K562 (cell line): ENCODE measurements at regions not wholly inside any gene's neighbourhood (a gene's known extent, or its start where the extent isn't known, plus 50 kb on each side); places are given as distances from the start of the nearest gene placed in this dataset.

Source experiments
- DDX20 ChIP-seq: fragments of 450-650 bp; IDR thresholded peaks from 2 replicates; pipeline ENCODE4 v1.6.1; 2016; ENCODE audit warnings: missing genetic modification characterization, low read depth, mild to moderate bottlenecking, missing compliant biosample characterization, moderate library complexity
- ELK1 ChIP-seq: sonication (generic); formaldehyde crosslinking; IDR thresholded peaks from 2 replicates; pipeline ENCODE4 v1.8.1; 2022; ENCODE audit warnings: missing genetic modification reagents
- FOSL1 ChIP-seq: fragments of 200-800 bp; sonication (Bioruptor generic); conservative IDR thresholded peaks from 2 replicates; pipeline ENCODE4 v1.6.1; 2016; ENCODE audit warnings: missing genetic modification characterization, missing compliant biosample characterization
- HES1 ChIP-seq: fragments of 450-650 bp; IDR thresholded peaks from 2 replicates; pipeline ENCODE4 v1.6.1; 2016; ENCODE audit warnings: low read depth, mild to moderate bottlenecking, moderate library complexity
- MITF ChIP-seq: IDR thresholded peaks from 2 replicates; pipeline ENCODE4 v1.6.1; 2014; ENCODE audit warnings: antibody characterized with exemption
- MTF1 ChIP-seq: fragments of 250-450 bp; sonication (Bioruptor Pico); IDR thresholded peaks from 2 replicates; pipeline ENCODE4 v1.9.0; 2021; ENCODE audit warnings: moderate library complexity, mild to moderate bottlenecking, inconsistent platforms, borderline replicate concordance
- MXD1 ChIP-seq: fragments of 250-450 bp; sonication (Bioruptor Pico); IDR thresholded peaks from 2 replicates; pipeline ENCODE4 v1.8.0; 2021; ENCODE audit warnings: borderline replicate concordance, mild to moderate bottlenecking, moderate library complexity; ENCODE audit not compliant: poor library complexity, severe bottlenecking
- PTTG1 ChIP-seq: fragments of 450-650 bp; IDR thresholded peaks from 2 replicates; pipeline ENCODE4 v1.6.1; 2016; ENCODE audit warnings: low read depth, mild to moderate bottlenecking, missing genetic modification characterization, missing compliant biosample characterization
- RBM15 ChIP-seq: fragments of 200-400 bp; formaldehyde crosslinking; IDR thresholded peaks from 2 replicates; pipeline ENCODE4 v1.6.1; 2018; ENCODE audit warnings: mild to moderate bottlenecking, low read length, moderate library complexity; ENCODE audit not compliant: insufficient read depth
- RCOR1 ChIP-seq, 2 experiments: IDR thresholded peaks; 2 replicates each; pipeline ENCODE4 v1.6.1; 2012; ENCODE audit warnings: low read depth in 2 of 2, low read length in 2 of 2, borderline replicate concordance in 1 of 2, improper control_type of control experiment in 1 of 2
- RUNX1 ChIP-seq: sonication (generic); IDR thresholded peaks from 2 replicates; pipeline ENCODE4 v1.6.1; 2016; ENCODE audit warnings: antibody characterized with exemption, low read depth
- SIRT6 ChIP-seq: IDR thresholded peaks from one replicate; pipeline ENCODE4 v1.6.1; 2012; ENCODE audit warnings: low read depth, mild to moderate bottlenecking, control low read depth, inconsistent platforms, low read length, moderate library complexity
- SRSF3 ChIP-seq: fragments of 200-400 bp; formaldehyde crosslinking; IDR thresholded peaks from 2 replicates; pipeline ENCODE4 v1.6.1; 2016; ENCODE audit warnings: mild to moderate bottlenecking, low read length, moderate library complexity; ENCODE audit not compliant: insufficient read depth
- TFE3 ChIP-seq: fragments of 450-650 bp; formaldehyde crosslinking; IDR thresholded peaks from 2 replicates; pipeline ENCODE4 v1.4.0; 2020; ENCODE audit warnings: mild to moderate bottlenecking, mixed read lengths
- TRIM24 ChIP-seq, 2 experiments: fragments of 450-650 bp; IDR thresholded peaks; 2 replicates each; pipeline ENCODE4 v1.6.1; 2016
- ZBTB43 ChIP-seq: sonication (generic); formaldehyde crosslinking; IDR thresholded peaks from 2 replicates; pipeline ENCODE4 v1.8.0; 2023; ENCODE audit warnings: mild to moderate bottlenecking, missing genetic modification reagents
- ZBTB9 ChIP-seq: fragments of 450-650 bp; formaldehyde crosslinking; IDR thresholded peaks from 2 replicates; pipeline ENCODE4 v1.4.0; 2020; ENCODE audit warnings: mild to moderate bottlenecking, moderate library complexity
- ZC3H4 ChIP-seq: sonication (generic); formaldehyde crosslinking; IDR thresholded peaks from 2 replicates; pipeline ENCODE4 v1.9.0; 2021; ENCODE audit warnings: missing genetic modification reagents, borderline replicate concordance
- ZNF212 ChIP-seq: fragments of 450-650 bp; formaldehyde crosslinking; IDR thresholded peaks from 2 replicates; pipeline ENCODE4 v1.4.0; 2020; ENCODE audit warnings: mild to moderate bottlenecking
- ZNF695 ChIP-seq: fragments of 450-650 bp; formaldehyde crosslinking; IDR thresholded peaks from 2 replicates; pipeline ENCODE4 v1.4.0; 2020; ENCODE audit warnings: mild to moderate bottlenecking, moderate library complexity
- ZNF79 ChIP-seq: fragments of 250-450 bp; sonication (Bioruptor Pico); IDR thresholded peaks from 2 replicates; pipeline ENCODE4 v1.4.0; 2020; ENCODE audit warnings: low read depth, mild to moderate bottlenecking, moderate library complexity

- no peak for TF ChIP-seq MTF1 (CRISPR knock-in tag)
- no peak for TF ChIP-seq TFE3 (CRISPR knock-in tag)
- TF ChIP-seq MXD1 (CRISPR knock-in tag), result no peak
- TF ChIP-seq TRIM24 (IDR thresholded peaks at IDR 0.05), result peak in 1 of 2 experiments; percentile 34; a peak in 2 of 4 replicates
- no peak for TF ChIP-seq DDX20 (tag)
- TF ChIP-seq ZNF79 (CRISPR knock-in tag), result 0 out of 2 replicates have a peak, but pooled peaks have one; percentile 37
- no peak for TF ChIP-seq RUNX1
- no peak for TF ChIP-seq SIRT6
- TF ChIP-seq RCOR1 (IDR thresholded peaks at IDR 0.05; ENCODE audit: borderline replicate concordance in 1 of 2, low read depth in 2 of 2, low read length in 2 of 2), result peak in 1 of 2 experiments; percentile 84; a peak in 2 of 4 replicates
- no peak for TF ChIP-seq ZC3H4 (CRISPR knock-in tag)
- TF ChIP-seq ZBTB43 (CRISPR knock-in tag), result no peak
- TF ChIP-seq FOSL1 (tag), result peak; percentile 100
- TF ChIP-seq SRSF3, result no peak
- no peak for TF ChIP-seq RBM15
- no peak for TF ChIP-seq ELK1 (CRISPR knock-in tag)
- TF ChIP-seq ZNF695 (CRISPR knock-in tag), result no peak
- TF ChIP-seq HES1, result 0 out of 2 replicates have a peak, but pooled peaks have one; percentile 57
- TF ChIP-seq MITF, result 0 out of 2 replicates have a peak, but pooled peaks have one; percentile 46
- no peak for TF ChIP-seq PTTG1 (tag)
- TF ChIP-seq ZNF212 (CRISPR knock-in tag), result no peak
- no peak for TF ChIP-seq ZBTB9 (CRISPR knock-in tag)
Measured at GRCh38 chr2:175726223-175726622, 275.8 kb downstream of the LNPK start (continued).
